ENCODE measurements at regions not wholly inside any gene's neighbourhood (a gene's known extent, or its start where the extent isn't known, plus 50 kb on each side); places are given as distances from the start of the nearest gene placed in this dataset.
"Not testable (repeated sequence)": the region's sequence is repeated elsewhere in the genome, so short reads cannot be mapped to it uniquely, and the experiment has no call there.

DNA sequence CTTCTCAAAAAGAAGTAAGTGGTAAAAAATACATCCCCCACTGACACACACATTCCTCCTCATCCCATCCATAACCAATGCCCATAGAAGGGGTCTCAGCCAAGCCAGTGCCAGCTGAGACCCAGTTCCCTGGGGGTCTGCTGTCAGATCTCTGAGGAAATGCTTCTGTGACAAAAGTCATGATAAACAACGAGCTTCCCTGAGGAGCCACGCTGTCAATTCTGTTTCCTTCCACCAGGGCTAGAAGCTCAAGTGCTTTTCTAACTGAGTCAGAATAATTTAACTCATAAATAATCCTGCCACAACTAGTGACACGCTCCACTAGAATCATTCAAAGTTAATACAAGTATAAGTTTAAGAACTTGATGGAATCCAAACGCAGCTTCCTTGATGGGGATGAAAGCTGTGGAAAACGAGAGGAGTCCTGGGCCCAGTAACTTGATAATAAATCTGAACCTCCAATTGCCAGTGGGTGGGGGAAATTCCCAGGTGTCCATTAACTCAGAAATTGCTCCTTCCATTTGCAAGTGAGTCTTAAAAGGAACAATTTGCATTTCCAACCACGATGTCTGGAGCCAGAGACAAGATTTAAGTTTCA, 348.7 kb upstream of the LMCD1 start:
- no peak for DNase-seq

DNA sequence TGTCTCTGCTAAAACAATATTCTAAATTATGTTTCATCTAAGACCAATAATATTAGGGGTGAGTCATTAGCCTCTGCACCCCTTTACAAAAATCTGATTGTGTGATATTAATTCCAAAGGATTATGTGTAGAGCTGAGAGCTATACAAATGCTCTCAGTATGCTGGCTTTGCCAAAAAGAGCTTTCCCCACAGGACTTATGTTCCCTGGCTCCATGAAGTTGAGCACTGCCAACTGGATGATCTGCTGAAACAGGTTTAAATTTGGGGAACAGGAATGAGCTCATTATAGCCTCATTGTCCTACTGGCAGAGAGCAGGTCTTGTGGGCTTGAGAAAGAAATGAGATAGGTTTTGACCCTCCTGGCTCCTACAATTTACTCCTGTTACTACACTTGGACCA, 347.8 kb upstream of the LMCD1 start:
- no peak for DNase-seq

DNA sequence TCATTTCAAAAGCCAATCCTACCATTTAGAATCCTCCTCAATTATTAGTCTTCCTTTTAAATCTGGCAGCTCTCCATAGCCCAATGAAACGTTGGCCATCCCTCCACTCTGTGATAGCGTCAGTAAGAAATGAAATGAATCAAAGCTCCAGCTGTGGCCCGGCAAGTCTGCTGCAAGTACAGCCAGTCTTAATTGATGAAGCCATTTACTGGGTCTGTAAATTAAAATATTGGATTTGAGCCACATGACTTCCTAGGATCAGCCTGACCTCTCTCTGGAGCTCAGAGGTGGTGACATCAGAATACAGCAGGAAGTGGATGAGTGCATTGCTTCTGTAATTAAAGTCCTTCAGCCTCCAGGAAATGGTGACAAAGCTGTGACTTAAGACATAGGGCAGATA, 347.0 kb upstream of the LMCD1 start:
- DNase-seq, result no peak

DNA sequence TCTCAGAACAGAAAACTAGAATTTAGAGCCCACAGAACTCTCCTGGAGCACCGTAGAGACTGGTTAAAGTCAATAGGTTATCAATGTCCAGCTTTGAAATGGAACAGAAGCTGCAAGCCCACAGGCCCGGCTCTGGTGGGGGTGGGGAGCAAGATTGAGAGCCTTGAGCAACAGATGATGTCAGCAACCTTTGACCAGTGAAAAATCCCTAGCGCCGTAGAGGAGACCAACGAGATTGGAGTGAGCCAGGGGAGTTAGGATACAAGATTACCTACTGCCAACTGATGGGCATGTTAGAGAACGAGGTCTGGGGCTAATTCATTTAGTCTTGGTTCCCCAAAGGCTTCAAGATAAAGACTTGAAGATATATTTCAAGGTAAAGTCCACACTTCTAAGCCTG, 345.5 kb upstream of the LMCD1 start:
- no peak for DNase-seq

DNA sequence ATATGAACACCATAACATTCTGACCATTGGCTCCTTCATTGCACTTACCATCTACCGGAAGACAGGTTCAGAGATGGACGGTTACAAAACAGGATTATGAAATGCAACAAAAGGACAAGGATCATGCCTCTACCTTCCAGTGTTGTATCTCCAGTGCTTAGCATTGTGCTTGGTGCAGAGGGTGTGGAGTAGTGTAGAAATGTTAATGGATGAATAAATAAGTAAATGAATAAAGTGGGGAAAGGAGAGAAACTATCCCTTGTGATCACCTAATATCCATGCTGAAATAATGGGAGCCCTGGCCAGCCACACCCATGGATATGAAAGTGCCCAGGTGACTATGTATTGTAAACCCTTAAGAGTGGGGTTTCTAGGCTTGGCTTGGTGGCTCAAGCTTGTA, 344.8 kb upstream of the LMCD1 start:
- no peak for DNase-seq

DNA sequence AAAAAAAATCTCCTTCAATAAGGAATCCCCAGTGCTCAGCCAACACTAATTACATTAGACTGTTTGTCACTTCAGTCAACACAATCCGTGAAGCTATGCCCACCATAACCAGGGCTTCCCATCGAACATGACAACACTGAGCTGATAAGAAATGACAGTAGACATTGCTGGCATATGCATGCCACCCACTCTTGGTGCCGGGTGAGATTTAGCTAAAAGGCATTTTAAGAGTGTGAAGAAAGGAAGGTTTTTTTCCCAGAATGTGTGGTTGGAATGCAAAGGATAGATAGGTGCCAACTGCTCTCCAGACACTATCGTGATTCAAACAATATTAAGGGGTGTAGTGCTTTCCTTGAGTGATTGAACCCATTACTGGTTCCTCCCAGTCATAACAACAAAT, 344.0 kb upstream of the LMCD1 start:
- DNase-seq, result no peak

DNA sequence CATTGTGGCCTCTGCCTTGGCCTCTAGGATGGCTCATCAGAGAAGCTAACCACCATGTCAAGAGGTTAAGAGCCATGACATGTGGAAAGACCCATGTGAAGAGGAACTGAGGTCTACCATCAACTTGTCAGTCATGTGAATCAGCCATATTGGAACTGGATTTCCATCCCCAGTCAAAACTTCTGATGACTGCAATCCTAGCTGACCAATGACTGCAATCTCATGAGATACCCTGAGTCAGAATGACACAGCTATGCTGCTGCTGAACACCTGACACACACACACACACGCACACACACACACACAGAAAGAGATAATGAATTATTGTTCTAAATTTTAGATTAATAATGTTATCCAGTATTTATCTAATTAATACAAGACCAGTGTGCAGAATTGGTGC, 337.5 kb upstream of the LMCD1 start:
- DNase-seq, result no peak

DNA sequence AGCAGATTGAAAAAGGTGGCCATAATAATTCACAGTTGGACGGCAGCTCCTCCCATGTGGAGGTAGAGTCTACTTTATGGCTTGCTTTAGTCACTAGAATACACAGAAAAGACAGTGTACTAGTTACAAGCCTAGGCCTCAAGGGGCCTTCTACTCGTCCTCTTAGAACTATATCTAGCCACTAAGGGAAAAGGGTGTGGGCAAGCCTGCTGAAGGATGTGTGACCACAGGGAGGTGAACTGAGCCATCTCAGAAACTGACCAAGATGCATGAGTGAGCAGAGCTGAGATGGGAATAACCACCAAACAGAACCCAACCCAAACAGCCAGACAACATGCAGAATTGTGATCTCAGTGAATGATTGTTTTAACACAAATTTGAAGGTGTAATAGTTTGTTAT, 335.6 kb upstream of the LMCD1 start:
- no peak for DNase-seq

DNA sequence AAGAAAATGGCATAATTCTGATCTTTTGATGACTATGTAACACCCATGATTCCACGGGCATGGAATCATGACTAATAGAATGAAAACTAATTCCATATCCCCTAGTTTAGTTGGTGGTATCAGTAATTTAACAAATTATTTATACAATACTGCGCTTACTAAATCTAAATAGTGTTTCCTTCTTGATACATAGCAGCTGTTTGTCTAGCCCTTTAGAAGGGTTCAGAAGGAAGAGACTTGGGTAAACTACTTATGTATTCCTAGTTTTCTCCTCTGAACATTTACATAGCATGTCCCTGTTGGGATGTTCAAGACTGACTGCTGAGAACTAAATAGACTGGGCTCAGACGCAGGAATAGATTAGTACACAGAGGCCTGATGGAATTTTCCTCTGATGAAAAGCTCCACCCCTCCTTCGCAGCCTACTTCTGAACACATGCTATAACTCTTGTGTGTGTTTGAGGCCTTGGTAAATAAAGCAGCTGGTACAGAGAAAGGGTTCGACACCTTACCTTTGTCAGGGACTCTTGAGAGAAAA, 330.6 kb upstream of the LMCD1 start:
- DNase-seq, result no peak

DNA sequence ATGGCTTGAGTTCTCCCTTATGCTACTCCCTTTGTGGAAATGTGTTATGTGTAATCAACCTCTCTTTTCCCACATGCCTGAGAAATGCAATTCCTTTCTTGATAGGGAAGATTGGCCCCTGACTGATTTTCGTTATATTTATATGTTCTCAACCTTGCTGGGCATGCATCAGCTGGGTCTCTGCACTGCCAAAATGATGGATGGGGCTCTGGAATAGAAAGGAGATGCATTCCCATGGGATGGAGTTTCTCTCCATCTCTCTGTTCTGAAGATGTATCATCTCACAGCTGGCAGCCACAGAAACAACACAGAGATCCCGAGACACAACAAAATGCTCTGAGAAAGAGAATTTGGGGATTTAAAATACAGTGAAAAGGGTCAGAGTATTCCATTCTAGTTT, 327.7 kb upstream of the LMCD1 start:
- DNase-seq, result no peak

DNA sequence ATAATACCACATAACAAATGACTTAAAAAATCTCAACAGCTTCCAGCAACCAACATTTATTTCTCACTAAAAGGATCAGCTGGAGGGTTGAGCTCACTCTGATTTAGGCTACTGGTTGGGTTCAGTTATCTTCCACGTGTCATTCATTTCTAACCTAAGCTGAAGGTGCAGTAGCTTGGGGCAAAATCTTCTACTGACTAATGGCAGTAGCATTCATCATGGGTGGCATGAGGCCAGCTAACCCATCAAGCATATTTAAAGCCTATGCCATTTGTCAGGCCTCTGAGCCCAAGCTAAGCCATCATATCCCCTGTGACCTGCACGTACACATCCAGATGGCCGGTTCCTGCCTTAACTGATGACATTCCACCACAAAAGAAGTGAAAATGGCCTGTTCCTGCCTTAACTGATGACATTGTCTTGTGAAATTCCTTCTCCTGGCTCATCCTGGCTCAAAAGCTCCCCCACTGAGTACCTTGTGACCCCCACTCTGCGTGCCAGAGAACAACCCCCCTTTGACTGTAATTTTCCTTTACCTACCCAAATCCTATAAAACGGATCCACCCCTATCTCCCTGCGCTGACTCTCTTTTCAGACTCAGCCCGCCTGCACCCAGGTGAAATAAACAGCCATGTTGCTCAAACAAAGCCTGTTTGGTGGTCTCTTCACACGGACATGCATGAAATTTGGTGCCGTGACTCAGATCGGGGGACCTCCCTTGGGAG, 324.7 kb upstream of the LMCD1 start:
- not testable (repeated sequence) for DNase-seq

DNA sequence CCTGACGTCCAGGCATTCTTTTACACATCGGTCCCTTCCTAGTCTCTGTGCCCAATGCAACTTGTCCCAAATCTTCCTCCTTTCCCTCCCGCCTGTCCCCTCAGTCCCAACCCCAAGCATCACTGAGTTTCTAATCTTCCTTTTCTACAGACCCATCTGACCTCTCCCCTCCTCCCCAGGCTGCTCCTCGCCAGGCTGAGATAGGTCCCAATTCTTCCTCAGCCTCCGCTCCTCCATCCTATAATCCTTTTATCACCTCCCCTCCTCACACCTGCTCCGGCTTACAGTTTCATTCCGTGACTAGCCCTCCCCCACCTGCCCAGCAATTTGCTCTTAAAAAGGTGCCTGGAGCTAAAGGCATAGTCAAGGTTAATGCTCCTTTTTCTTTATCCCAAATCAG, 323.1 kb upstream of the LMCD1 start:
- not testable (repeated sequence) for DNase-seq

DNA sequence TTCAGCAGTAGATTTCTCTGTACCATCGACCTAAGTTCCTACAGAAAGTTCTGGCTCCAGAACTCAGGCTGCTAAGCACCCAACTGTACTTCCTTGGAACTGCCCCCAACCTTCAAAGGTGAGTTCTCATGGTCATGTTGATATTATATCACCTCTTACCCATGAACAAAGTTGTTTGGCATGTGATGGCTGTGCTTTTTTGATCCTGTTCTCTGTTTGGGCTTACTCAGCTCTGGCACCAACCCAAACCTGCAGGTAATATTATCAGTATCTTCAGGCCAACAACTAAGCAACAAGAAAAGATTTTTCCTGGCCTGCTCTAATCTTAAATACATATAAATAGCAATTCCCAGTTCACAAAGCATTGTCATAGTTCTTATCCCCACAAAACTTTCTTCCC, 318.7 kb upstream of the LMCD1 start:
- DNase-seq, result no peak

DNA sequence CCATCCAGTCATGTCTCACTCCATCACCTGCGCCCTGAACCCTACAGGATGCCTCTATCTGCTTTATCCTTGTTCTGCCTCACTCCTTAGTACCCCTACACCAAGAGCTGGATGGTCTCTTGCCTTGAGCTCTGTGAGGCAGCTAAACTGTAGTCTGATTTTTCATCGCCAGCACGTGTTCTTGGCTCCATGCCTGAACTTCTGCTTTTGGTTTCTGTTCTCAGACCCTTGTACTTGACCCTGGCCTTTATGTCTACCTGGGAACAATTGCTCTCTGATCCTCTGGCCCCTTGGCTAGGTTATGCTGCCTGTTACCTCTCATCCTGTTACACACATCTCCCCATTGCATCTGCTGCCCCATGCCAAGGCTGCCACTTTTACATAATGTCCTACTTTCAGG, 318.0 kb upstream of the LMCD1 start:
- DNase-seq, result no peak

DNA sequence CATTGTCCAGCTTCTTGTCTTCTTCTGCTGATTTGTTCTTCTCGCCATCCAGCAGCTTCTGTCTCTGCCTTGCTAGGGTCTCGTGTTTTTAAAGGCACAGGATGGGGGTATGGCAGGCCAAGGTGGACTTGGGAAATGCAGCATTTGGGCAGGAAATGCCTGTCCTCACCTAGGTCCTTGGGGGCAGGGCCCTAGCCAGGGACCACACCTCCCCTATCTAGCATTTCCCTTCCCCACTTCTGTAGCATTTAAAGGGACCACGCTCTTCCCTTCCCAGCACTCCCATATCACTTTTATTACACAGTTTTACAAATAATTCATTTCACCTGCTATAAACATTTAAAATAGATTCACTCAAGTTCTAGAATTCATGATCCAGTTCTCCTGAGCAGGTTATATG, 315.4 kb upstream of the LMCD1 start:
- no peak for DNase-seq

DNA sequence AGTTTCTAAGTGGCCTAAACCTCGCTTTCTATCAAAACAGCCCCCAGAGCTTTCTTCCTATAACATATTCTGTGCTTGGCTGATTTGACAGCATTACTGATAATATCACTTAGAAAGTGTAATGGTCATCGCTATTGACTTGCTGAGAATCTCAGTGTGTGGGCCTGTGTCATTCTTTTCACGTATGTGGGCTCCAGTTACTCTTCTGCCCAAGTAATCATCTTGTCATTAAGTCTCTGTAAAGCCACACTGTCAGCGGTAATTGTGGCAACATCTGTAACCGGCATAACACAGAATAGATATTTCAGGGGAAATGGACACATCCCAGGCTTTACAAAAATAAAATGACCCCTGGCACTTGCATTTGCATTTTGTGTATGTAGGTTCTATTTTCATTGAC, 313.6 kb upstream of the LMCD1 start:
- DNase-seq, result no peak

DNA sequence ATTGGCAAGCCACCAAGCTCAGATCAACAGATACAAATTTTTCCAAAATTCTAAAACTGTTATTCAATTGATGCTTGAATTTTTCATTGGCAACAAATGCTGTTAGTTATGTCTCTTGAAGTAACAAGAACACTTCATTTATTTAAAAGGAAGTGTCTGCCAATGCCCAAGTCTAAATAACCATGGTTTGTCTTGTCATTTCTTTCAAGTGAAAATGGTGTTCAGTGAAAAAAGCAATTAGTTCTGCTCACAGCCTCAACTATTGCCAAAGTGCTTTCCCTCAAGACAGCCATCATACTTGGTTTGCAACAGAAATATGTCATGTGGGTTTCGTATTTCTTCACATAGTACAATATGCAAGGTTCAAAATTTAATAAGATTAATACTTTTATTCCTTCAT, 312.6 kb upstream of the LMCD1 start:
- no peak for DNase-seq

DNA sequence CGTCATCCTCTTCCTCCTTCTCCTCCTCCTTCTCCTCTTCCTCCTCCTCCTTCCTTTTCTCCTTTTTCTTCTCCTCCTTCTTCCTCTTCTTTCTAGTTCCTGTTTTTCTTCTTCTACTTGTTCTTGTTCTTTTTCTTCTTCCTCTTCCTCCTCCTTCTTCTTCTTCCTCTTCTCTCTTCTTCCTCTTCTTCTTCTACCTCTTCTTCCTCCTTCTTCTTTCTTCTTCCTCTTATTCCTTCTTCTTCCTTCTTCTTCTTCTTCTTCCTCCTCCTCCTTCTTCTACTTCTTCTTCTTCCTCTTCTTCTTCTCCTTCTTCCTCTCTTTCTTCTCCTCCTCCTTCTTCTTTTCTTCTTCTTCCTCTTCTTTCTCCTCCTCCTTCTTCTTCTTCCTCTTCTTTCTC, 310.2 kb upstream of the LMCD1 start:
- DNase-seq, result no peak

DNA sequence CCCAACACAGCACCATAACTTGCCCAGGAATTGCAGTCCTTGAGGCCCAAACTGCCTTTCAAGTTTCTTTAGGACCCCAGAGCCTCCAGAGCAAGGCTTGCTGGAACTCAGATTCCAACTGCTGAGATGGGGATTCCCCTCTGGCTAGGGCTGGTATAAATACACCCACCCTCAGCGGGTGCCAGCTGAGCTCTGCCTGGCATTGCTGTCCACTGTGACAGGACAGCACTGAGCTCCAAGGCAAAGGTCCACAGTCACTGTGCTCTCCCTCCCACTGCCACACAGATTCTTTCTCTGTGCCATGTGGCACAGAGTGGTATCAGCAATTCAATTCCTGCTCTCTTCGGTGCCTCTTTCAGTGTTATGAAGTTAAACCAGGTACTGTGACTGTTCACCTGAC, 304.2 kb upstream of the LMCD1 start:
- no peak for DNase-seq

DNA sequence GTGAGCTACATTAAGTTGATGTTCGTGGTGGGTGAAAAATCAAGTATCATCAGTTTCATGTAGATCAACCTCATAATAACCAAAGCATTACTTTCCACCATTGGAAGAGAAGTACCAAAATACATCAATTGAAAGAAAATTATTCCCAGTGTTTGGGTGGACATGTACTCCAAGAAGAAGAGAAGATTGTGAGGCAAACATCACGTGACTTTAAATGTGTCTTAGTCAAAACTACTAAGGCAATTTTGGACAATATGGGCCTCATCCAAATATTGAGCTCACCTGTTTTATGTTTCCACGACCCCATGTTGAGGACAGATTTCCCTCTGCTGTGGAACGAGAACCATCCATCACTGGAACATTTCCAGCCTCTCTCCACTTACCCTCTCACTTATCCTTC, 303.0 kb upstream of the LMCD1 start:
- DNase-seq, result no peak

DNA sequence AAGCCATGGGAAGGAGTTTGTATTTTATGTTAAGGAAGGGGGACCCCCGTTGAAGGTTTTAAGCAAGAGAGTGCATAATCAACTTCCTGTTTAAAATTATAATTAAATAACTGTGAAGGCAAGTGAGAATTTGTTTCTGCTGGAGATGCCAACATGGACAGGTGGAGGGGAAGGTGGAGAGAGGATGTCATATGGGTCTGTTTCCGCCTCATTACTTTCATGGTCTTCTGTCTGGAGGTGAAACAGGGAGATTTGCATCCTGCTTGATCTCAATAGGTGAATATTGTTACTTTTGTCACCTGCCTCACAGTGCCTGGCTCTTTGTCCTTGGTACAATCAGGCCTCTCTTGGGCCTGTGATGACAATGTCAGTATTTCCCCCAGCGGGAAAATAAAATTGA, 300.6 kb upstream of the LMCD1 start:
- no peak for DNase-seq

DNA sequence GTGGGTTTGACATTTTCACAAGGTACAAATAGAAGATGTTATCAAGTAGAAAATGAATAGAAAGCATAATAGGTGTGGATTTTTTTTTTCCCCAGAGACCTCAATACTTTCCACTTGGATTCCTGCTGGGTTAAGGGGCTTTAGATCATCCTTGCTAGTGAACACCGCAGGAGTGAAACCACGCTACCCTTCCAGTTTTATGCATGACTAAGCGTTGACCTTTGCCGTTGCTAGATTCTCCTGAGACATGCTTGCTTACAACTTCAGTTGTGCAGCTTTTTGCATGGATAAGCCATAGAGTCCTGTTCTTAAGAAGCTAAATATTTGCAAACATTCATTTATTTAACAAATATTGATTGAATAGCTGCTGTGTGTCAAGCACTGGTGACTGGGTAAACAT, 299.7 kb upstream of the LMCD1 start:
- no peak for DNase-seq

DNA sequence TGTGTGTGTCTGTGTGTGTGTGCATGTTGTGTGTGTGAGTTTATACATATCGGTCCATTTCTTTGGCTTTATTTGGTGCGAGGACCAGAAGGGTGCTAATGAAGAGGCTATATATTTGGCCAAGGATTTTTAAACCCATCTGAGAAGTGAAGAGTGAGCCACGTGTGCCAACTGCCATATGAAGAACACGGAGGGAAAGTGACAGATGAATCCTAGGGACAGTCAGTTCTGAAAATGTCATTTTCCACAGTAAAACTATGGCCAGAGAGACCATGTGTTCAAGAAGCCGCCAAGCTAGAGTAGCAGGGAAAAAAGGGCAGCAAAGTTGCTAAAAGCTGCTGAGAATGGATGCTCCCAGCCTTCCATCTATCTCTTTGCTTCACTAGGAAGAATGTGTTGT, 297.3 kb upstream of the LMCD1 start:
- no peak for DNase-seq

DNA sequence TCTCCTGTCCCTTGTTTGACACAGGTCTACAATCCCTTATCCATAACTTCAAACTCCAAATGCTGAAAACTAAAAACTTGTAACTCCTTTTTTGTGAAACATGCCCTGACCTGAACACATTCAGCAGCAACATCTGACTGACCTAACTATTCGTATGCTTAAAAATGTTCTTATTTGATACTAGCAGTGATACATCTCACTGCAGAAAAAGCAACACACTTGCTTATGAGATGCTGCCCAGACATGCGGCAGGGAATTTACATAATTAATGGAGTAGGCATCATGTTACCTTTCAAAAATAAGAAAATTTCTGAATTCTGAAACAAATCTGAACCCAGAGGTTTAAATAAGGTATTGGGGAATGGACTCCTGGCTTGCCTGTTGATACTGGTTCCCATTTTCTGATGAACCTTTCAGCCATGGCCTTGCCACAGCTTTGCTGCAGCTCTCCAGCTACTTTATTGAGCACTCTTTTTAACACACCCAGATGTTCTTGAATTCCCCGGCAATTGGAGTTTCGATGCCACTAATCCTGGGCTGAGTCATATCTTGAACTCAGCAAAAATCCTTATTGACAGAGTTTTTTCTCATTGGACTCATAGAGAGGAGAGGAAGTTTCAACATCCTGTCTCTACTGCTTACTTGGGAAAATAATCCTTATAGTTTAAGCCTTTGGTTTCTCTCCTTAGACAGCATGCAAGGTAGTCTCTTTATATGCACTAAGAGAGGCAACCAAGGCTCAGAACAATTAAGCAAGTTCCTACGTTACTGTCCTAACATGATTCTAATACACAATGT, 296.6 kb upstream of the LMCD1 start:
- no peak for DNase-seq
